NCI-H1694 (cell line): ENCODE measurements at regions not wholly inside any gene's neighbourhood (a gene's known extent, or its start where the extent isn't known, plus 50 kb on each side); places are given as distances from the start of the nearest gene placed in this dataset.
A peak's percentile ranks its signal among the peaks of the same experiment; 100 is the strongest.

Source experiments
- DNase-seq: peaks from one replicate; lab custom pipeline; 2025; lab: John Stamatoyannopoulos, UW

DNA sequence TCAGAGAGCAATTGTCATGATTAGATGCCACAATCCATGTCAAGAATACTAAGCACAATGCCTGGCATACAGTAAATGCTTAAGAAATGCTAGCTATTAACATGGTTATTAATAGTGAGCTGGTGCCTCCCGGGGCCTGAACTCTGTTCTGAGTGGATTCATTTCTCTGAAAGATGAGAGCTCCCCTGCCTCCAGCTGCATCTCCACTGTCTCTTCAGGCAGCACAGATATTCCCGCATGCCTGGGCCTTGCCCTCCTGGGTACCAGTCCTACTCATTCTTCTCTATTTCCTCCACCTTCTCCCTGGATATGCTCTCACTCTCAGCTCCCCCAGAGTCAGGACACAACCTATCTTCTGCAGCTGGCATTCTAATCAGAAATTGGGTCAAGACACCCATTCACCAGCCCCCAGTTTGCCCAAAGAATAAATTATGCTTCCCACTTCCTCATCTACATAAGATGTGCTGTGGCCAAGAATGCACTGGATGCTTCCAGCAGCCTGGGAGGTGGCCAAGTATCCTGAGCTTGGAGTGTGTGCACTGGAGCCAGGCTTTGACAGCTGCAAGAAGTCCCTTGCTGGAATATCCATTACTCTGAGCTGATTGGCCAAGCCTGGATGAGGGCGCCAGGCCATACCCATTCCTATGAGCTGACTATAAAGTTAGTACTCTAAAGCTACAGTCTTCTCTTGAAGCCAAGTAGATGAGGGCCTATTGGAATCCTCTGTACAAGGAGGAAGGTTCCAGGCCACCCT lies 669.0 kb downstream of the ACTL7B start:
- DNase-seq, result no peak

DNA sequence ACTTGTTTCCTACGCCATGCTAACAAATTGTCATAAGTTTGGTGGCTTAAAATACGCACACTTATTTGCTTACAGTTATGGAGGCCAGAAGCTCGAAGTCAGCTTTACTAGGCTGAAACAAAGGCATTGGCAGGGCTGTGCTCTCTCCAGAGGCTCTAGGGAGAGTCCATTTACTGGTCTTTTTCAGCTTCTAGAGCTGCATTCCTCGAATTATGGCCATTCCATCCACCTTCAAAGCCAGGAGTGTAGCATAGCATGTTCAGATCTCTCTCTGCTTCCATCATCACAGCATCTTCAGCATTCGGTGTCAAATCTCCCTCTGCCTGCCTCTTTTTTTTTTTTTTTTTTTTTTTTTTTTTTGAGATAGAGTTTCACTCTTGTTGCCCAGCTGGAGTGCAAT lies 670.2 kb downstream of the ACTL7B start:
- DNase-seq, result no peak

DNA sequence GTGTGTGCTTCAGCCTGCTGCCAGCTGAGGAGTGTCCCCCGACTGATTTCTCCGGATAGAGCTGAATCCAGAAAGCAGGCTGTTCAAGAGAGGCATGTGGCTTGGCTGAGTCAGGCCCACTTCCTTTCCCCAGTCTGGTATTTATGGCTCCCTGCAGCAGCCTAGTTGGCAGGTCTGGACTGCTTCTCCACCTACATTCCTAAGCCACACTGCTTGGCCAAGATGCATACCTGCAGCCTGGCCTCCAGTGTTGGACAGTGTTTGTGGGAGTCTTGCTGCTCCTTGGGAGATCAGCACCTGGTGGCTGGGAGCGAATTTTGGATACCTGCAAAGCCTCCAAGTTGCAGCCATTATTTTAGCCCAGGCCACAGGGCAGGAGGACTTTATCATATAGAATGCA lies 670.8 kb downstream of the ACTL7B start:
- DNase-seq, result no peak

DNA sequence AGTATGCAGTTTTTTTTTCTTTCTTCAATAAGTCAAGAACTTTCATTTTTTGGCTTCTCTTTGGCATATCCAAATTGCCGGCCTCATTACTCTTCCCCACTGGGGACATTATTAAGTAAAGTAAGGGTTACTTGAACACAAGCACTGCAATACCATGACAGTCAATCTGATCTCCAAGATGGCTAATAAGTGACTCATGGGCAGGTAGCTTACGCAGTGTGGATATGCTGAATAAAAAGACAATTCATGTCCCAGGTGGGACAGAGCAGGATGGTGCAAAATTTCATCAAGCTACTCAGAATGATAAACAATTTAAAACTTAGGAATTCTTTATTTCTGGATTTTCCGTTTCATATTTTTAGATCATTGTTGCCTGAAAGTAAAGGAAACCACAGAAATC lies 671.8 kb downstream of the ACTL7B start:
- no peak for DNase-seq

- no peak for DNase-seq
Observed at GRCh38 chr9:108182950-108183381, 672.8 kb downstream of the ACTL7B start.

- no peak for DNase-seq
Observed at GRCh38 chr9:108182270-108182669, 673.5 kb downstream of the ACTL7B start.

- no peak for DNase-seq
Observed at GRCh38 chr9:108181441-108181840, 674.3 kb downstream of the ACTL7B start.

GRCh38 chr9:108180541-108180940 lies 675.2 kb downstream of the ACTL7B start:
- peak; percentile 2 for DNase-seq

DNA sequence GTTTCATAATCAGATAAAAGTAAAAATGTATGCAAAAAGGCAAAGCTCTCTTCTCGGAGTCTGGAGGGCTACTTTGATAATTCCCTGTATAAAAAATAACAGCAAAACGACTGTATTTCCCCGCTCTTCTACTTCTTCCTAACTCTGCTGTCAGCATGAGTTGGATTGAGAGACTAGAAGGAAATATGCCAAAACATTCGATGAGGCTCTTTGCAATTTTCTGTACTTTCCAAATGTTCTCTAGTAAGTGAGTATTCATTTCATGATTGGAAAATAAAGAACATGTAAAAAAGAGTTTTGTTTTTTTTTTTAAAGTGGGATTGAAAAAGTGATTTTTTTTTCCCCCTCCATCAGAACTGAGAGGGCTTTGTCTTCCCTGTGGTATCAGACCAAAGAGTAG lies 677.5 kb downstream of the ACTL7B start:
- no peak for DNase-seq

- no peak for DNase-seq
Observed at GRCh38 chr9:108168236-108168850, 678.8 kb upstream of the KLF4 start.

- DNase-seq, result no peak
Observed at GRCh38 chr9:108167136-108167900, 677.7 kb upstream of the KLF4 start.

- DNase-seq, result no peak
Observed at GRCh38 chr9:108166519-108166918, 677.0 kb upstream of the KLF4 start.

DNA sequence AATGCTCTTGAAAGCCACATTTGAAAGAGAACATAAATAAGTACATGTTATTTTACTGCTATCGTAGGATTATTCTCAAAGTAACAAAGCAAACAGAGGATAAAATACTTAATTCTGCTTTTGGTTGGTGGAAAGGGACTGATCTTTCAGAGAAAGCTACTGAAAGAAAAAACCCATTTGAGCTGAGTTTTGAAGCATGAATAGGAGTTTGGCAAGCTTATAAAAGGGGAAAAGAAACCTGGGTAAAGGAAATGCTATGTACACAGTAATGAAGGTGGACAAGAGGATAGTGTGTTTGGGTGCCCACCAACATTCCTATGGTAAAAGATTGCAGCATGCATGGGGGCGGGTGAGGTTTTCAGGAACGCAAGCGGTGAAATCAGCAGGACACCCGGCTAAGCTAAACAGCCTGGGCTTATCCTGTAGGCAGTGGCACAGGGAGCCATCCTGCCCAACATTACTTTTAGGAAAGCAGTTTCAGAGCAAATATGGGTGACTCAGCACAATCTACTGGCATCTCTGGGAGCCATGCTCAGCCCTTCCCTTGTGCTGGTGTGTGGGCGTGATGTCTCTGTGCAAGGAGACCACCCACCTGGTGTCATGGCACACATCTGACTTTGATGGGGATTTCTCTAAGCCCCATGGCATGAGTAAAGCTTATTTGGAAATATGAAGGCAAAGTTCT lies 673.9 kb upstream of the KLF4 start:
- no peak for DNase-seq

GRCh38 chr9:108162664-108163063 lies 673.1 kb upstream of the KLF4 start:
- DNase-seq, result no peak

DNA sequence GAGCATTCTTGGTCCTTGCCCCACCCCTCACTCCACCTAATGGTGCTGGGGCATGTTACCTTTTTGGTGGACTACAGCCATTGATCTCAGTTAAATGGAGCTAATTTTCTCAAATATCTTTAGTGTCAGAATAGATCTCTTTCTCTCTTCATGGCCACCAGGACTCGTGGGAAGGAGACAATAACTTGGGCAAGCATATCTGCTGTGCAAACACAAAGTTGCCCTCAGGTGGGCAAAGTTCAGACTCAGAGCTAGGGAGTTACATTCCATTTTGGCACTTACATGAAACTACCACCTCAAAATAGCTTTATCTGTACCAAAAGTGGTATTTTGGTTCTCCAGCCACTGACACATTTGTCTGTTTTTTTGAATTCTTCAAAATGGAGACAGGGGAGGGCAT lies 671.9 kb upstream of the KLF4 start:
- DNase-seq, result no peak

- DNase-seq, result no peak
Observed at GRCh38 chr9:108160706-108161355, 671.3 kb upstream of the KLF4 start.

- DNase-seq, result no peak
Observed at GRCh38 chr9:108160039-108160438, 670.5 kb upstream of the KLF4 start.

DNA sequence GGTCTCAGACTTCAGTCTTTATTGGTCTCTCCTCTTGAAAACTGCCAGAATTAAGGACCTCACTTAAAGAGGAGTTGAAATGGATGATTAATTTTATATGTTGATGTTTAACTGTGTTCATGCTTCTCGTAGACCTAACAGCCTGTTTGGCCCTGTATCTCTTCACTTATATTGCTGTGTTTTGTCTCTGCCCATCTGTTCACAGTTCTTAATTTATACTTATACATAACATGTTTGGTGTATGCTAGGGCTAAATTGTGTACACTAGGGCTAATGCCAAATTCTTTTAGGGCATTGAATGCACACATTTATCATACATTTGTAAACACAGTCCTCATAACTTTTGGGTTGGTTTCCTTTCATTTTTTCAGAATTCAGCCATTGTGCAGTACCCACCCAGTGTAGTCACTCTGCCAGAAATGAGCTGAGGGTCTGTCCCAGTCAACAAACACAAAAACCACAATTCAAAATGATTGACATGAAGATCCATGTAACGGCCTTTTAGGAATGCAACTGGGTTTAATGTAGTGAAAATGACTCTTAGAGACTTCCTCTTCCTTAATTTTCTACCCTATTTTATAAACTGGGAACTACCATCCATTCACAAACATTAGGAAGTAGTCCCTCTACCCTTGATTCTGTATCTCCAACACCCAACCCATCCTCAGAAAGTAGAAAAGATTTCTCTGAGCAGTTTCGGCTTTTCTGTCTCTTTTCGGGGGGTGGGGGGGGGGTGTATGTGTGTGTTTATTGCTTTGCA lies 668.8 kb upstream of the KLF4 start:
- DNase-seq, result peak; percentile 31

DNA sequence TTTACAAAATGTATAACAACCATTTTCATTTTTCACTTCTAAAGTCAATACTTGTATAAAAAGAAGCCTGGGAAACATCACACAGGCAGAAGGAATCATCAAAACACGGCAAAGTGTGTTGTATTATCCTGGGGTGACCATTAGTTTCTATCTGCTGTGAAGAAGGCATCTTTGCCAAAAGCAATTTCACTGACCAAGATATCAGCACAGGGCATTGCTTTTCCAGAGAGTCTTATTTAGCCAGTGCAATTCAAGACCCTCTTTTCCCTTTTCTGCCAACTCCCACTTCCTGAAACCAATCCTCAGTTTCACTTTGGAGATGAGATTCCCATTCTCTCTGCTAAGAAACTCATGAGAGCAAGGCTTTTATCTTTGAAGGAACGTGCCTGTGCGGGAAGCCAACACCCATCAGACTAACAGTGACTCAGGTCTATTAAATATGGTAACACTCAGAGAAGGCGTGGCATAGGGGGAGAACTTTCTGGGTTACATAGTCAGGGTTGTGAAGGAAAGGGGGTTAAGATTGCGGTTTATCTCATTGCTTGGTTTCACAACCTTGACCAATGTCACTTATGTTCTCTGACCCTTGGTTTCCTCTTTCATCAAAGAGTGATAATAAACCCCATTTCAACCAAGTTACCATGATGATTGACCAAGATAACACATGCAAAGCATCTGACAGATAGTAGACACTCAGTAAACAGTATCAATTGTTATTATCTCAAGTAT lies 666.9 kb upstream of the KLF4 start:
- DNase-seq, result no peak

DNA sequence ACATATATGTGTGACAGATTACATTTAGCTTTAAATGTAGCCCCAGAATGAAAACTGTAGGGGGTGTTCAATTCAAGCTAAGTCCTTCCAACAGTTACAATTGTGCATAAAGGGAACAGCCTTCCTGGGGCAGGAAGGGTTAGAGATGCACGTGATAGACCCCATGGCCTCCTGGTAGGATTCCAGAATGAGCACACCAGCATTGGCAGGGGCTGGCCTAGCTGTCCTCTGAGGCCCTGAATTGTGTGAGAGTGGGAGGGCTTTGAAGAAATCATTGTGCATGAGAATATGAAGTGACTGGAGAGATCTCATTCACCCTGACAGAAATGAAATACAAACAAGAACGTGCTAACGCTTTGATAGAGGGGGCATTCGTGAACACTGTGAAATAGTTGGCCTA lies 663.8 kb upstream of the KLF4 start:
- no peak for DNase-seq
